GM23338 (cell line): ENCODE measurements at regions not wholly inside any gene's neighbourhood (a gene's known extent, or its start where the extent isn't known, plus 50 kb on each side); places are given as distances from the start of the nearest gene placed in this dataset.

Source experiments
- ATAC-seq: fragments of 200-7000 bp; cut with Tn5 transposase; 3 replicates; pipeline ENCODE4 v1.9.1; 2020
- DNase-seq: peaks from one replicate; pipeline ENCODE4 v3.0.0-alpha.2; 2015; ENCODE audit warnings: low spot score
- H2AFZ ChIP-seq: fragments of 200-600 bp; sonication (generic); 2 replicates; pipeline ENCODE4 v1.8.0; 2016; ENCODE audit warnings: antibody characterized with exemption, mild to moderate bottlenecking, moderate library complexity
- H3F3A ChIP-seq: fragments of 200-600 bp; sonication (generic); replicated peaks from 2 replicates; pipeline ENCODE4 v1.8.0; 2017; ENCODE audit warnings: antibody characterized with exemption, mixed run types, low read depth
- H3K27ac ChIP-seq: fragments of 200-600 bp; sonication (generic); 2 replicates; pipeline ENCODE4 v1.6.1; 2016; ENCODE audit warnings: low read depth
- H3K27me3 ChIP-seq: fragments of 200-600 bp; sonication (generic); 2 replicates; pipeline ENCODE4 v1.8.0; 2016; ENCODE audit warnings: mild to moderate bottlenecking, mixed run types, moderate library complexity; ENCODE audit not compliant: insufficient read depth
- H3K36me3 ChIP-seq: fragments of 200-600 bp; sonication (generic); 2 replicates; pipeline ENCODE4 v1.8.0; 2016; ENCODE audit warnings: mild to moderate bottlenecking; ENCODE audit not compliant: insufficient read depth
- H3K4me1 ChIP-seq: fragments of 200-600 bp; sonication (generic); 2 replicates; pipeline ENCODE4 v1.8.0; 2016; ENCODE audit warnings: mild to moderate bottlenecking, moderate library complexity; ENCODE audit not compliant: insufficient read depth
- H3K4me2 ChIP-seq: fragments of 200-600 bp; sonication (generic); 2 replicates; pipeline ENCODE4 v1.7.1; 2017; ENCODE audit warnings: mixed run types
- H3K4me3 ChIP-seq: fragments of 200-600 bp; sonication (generic); 2 replicates; pipeline ENCODE4 v1.6.1; 2016; ENCODE audit warnings: mixed run types
- H3K79me2 ChIP-seq: fragments of 200-600 bp; sonication (generic); replicated peaks from 2 replicates; pipeline ENCODE4 v1.8.0; 2017; ENCODE audit warnings: mild to moderate bottlenecking; ENCODE audit not compliant: insufficient read depth
- H3K9me2 ChIP-seq: fragments of 200-600 bp; sonication (generic); 2 replicates; pipeline ENCODE4 v1.8.0; 2017; ENCODE audit not compliant: insufficient read depth
- H4K20me1 ChIP-seq: fragments of 200-600 bp; sonication (generic); replicated peaks from 2 replicates; pipeline ENCODE4 v1.8.0; 2017; ENCODE audit warnings: mild to moderate bottlenecking; ENCODE audit not compliant: insufficient read depth
- H3K27ac Mint-ChIP-seq: 2 replicates; pipeline ENCODE4 v1.8.0; 2020; ENCODE audit warnings: inconsistent platforms, mild to moderate bottlenecking, moderate library complexity, mixed read lengths
- H3K27me3 Mint-ChIP-seq: 3 replicates; pipeline ENCODE4 v1.8.0; 2022; ENCODE audit warnings: low read depth, mild to moderate bottlenecking, moderate library complexity, mixed read lengths, inconsistent platforms; ENCODE audit not compliant: insufficient read depth, poor library complexity
- H3K36me3 Mint-ChIP-seq: 3 replicates; pipeline ENCODE4 v1.8.0; 2021; ENCODE audit warnings: low read depth, mild to moderate bottlenecking, inconsistent platforms, moderate library complexity, mixed read lengths
- H3K4me1 Mint-ChIP-seq: 3 replicates; pipeline ENCODE4 v1.8.0; 2020; ENCODE audit warnings: mild to moderate bottlenecking, inconsistent platforms, mixed read lengths
- H3K4me3 Mint-ChIP-seq: 3 replicates; pipeline ENCODE4 v1.8.0; 2021; ENCODE audit warnings: moderate library complexity, mild to moderate bottlenecking, inconsistent platforms, mixed read lengths
- H3K9me3 Mint-ChIP-seq: 3 replicates; pipeline ENCODE4 v1.8.0; 2020; ENCODE audit warnings: moderate library complexity, mild to moderate bottlenecking, inconsistent platforms, mixed read lengths
- EZH2 ChIP-seq: fragments of 200-600 bp; sonication (generic); IDR thresholded peaks from one replicate; pipeline ENCODE4 v1.8.0; 2017; ENCODE audit warnings: antibody characterized with exemption, mild to moderate bottlenecking, low read depth; ENCODE audit not compliant: unreplicated experiment
- EZH2phosphoT487 ChIP-seq: fragments of 200-600 bp; sonication (generic); IDR thresholded peaks from one replicate; pipeline ENCODE4 v1.8.1; 2018; ENCODE audit warnings: antibody characterized with exemption; ENCODE audit not compliant: unreplicated experiment
- JUNB ChIP-seq: IDR thresholded peaks from one replicate; pipeline ENCODE4 v1.6.1; 2016; ENCODE audit warnings: antibody characterized with exemption; ENCODE audit not compliant: unreplicated experiment
- POLR2AphosphoS5 ChIP-seq: IDR thresholded peaks from 2 replicates; pipeline ENCODE4 v1.6.1; 2016; ENCODE audit warnings: antibody characterized with exemption, low read depth
- TF ChIP-seq, protein P1 (sequence below), 2 experiments: fragments of 200-600 bp in 1 of 2; sonication (generic) in 1 of 2; conservative IDR thresholded peaks; 2 replicates each; pipeline versions ENCODE4 v1.5.1 to v1.6.1; 2016 to 2017; ENCODE audit warnings: antibody characterized with exemption in 2 of 2, low read depth in 2 of 2, mild to moderate bottlenecking in 2 of 2, moderate library complexity in 1 of 2
- TF ChIP-seq, protein P2 (sequence below): fragments of 250-450 bp; sonication (Bioruptor Pico); IDR thresholded peaks from 2 replicates; pipeline ENCODE4 v1.5.0; 2020; ENCODE audit warnings: mild to moderate bottlenecking, moderate library complexity
- TF ChIP-seq, protein P3 (sequence below): IDR thresholded peaks from 2 replicates; pipeline ENCODE4 v1.6.1; 2016; ENCODE audit warnings: antibody characterized with exemption

DNA sequence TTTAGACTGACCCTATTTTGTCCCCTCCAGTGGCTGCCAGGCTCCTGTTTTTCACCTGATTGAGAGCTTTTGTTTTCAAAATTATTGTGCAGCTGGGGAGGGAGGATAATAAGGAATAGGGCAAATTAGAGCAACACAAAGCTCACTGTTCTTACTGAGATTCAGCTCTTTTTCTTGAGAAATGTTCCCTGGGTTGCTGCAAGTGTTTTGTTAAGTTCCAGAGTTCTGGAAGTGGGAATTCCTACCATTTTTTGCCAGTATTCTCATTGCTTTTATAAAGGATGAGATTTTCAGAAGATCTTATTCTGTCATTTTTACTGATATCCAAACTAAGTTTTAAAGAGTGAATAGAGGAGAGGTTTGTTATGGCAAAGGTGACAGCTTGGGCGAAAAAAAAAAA is 417.7 kb downstream of the SIPA1L2 start:
- DNase-seq (no peak), ATAC-seq (no peak)
- Mint-ChIP-seq H3K4me3 (no peak overlapping the region), H3K27ac (no peak overlapping the region), H3K36me3 (peaks cover 9% of the 10 kb centered on the region; the same call in 2 of the 3 replicates), H3K9me3 (no peaks in the 10 kb centered on the region), H3K4me1 (peaks cover 15% of the 10 kb centered on the region; the same call in 2 of the 3 replicates), H3K27me3 (peaks cover 7% of the 10 kb centered on the region)
- H3K4me2 ChIP-seq = no peak overlapping the region
- H4K20me1 ChIP-seq = no peaks in the 10 kb centered on the region
- peaks cover 3% of the 10 kb centered on the region for H3K9me2 ChIP-seq
- peaks cover 4% of the 10 kb centered on the region for H3K4me1 ChIP-seq
- H3K27me3 ChIP-seq = peaks cover 4% of the 10 kb centered on the region; the same call in 1 of the 2 replicates
- no peak overlapping the region for H3K4me3 ChIP-seq
- H3K36me3 ChIP-seq = no peaks in the 10 kb centered on the region
- H3K79me2 ChIP-seq = no peaks in the 10 kb centered on the region
- no peaks in the 10 kb centered on the region for H3F3A ChIP-seq
- no peak overlapping the region for H2AFZ ChIP-seq
- TF ChIP-seq POLR2AphosphoS5 (no peak), JUNB (no peak), EZH2 (no peak), EZH2phosphoT487 (no peak)
- TF ChIP-seq, protein P1, sequence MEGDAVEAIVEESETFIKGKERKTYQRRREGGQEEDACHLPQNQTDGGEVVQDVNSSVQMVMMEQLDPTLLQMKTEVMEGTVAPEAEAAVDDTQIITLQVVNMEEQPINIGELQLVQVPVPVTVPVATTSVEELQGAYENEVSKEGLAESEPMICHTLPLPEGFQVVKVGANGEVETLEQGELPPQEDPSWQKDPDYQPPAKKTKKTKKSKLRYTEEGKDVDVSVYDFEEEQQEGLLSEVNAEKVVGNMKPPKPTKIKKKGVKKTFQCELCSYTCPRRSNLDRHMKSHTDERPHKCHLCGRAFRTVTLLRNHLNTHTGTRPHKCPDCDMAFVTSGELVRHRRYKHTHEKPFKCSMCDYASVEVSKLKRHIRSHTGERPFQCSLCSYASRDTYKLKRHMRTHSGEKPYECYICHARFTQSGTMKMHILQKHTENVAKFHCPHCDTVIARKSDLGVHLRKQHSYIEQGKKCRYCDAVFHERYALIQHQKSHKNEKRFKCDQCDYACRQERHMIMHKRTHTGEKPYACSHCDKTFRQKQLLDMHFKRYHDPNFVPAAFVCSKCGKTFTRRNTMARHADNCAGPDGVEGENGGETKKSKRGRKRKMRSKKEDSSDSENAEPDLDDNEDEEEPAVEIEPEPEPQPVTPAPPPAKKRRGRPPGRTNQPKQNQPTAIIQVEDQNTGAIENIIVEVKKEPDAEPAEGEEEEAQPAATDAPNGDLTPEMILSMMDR (conservative IDR thresholded peaks at IDR 0.05; ENCODE audit: low read depth in 2 of 2) = no peak
- H3K27ac ChIP-seq = no peak overlapping the region

DNA sequence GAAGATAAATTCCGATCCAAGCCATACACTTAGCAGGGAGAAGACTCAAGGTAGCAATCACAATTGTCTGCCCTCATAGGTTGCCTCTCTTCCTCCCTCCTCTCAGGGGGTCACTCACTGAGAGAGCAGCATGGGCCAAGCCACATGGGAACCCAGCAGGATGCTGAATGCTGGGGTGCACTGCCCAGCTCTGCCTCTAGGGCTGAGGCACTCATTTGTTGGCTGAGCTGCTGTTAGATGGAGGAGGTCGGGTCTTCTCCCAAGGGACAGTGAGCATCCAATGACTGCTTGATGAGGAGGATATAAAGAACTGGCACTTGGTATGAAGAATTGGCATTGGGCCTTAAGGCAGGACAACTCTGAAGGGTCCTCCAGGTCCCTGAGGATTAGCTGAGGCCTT is 418.8 kb downstream of the SIPA1L2 start:
- Histone ChIP-seq H3K79me2 (no peaks in the 10 kb centered on the region), H3K4me3 (no peak overlapping the region), H3K4me2 (no peak overlapping the region), H3K4me1 (peaks cover 12% of the 10 kb centered on the region), H3F3A (no peaks in the 10 kb centered on the region), H3K27me3 (no peaks in the 10 kb centered on the region), H3K27ac (no peak overlapping the region), H3K9me2 (no peaks in the 10 kb centered on the region; the same call in none of the 2 replicates), H4K20me1 (no peaks in the 10 kb centered on the region), H2AFZ (no peak overlapping the region), H3K36me3 (no peaks in the 10 kb centered on the region)
- TF ChIP-seq, protein P2, sequence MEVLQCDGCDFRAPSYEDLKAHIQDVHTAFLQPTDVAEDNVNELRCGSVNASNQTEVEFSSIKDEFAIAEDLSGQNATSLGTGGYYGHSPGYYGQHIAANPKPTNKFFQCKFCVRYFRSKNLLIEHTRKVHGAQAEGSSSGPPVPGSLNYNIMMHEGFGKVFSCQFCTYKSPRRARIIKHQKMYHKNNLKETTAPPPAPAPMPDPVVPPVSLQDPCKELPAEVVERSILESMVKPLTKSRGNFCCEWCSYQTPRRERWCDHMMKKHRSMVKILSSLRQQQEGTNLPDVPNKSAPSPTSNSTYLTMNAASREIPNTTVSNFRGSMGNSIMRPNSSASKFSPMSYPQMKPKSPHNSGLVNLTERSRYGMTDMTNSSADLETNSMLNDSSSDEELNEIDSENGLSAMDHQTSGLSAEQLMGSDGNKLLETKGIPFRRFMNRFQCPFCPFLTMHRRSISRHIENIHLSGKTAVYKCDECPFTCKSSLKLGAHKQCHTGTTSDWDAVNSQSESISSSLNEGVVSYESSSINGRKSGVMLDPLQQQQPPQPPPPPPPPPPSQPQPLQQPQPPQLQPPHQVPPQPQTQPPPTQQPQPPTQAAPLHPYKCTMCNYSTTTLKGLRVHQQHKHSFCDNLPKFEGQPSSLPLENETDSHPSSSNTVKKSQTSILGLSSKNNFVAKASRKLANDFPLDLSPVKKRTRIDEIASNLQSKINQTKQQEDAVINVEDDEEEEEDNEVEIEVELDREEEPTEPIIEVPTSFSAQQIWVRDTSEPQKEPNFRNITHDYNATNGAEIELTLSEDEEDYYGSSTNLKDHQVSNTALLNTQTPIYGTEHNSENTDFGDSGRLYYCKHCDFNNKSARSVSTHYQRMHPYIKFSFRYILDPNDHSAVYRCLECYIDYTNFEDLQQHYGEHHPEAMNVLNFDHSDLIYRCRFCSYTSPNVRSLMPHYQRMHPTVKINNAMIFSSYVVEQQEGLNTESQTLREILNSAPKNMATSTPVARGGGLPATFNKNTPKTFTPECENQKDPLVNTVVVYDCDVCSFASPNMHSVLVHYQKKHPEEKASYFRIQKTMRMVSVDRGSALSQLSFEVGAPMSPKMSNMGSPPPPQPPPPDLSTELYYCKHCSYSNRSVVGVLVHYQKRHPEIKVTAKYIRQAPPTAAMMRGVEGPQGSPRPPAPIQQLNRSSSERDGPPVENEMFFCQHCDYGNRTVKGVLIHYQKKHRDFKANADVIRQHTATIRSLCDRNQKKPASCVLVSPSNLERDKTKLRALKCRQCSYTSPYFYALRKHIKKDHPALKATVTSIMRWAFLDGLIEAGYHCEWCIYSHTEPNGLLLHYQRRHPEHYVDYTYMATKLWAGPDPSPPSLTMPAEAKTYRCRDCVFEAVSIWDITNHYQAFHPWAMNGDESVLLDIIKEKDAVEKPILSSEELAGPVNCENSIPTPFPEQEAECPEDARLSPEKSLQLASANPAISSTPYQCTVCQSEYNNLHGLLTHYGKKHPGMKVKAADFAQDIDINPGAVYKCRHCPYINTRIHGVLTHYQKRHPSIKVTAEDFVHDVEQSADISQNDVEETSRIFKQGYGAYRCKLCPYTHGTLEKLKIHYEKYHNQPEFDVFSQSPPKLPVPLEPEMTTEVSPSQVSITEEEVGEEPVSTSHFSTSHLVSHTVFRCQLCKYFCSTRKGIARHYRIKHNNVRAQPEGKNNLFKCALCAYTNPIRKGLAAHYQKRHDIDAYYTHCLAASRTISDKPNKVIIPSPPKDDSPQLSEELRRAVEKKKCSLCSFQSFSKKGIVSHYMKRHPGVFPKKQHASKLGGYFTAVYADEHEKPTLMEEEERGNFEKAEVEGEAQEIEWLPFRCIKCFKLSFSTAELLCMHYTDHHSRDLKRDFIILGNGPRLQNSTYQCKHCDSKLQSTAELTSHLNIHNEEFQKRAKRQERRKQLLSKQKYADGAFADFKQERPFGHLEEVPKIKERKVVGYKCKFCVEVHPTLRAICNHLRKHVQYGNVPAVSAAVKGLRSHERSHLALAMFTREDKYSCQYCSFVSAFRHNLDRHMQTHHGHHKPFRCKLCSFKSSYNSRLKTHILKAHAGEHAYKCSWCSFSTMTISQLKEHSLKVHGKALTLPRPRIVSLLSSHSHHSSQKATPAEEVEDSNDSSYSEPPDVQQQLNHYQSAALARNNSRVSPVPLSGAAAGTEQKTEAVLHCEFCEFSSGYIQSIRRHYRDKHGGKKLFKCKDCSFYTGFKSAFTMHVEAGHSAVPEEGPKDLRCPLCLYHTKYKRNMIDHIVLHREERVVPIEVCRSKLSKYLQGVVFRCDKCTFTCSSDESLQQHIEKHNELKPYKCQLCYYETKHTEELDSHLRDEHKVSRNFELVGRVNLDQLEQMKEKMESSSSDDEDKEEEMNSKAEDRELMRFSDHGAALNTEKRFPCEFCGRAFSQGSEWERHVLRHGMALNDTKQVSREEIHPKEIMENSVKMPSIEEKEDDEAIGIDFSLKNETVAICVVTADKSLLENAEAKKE = 0 out of 2 replicates have a peak, but pooled peaks have one; percentile 27
- TF ChIP-seq, protein P3, sequence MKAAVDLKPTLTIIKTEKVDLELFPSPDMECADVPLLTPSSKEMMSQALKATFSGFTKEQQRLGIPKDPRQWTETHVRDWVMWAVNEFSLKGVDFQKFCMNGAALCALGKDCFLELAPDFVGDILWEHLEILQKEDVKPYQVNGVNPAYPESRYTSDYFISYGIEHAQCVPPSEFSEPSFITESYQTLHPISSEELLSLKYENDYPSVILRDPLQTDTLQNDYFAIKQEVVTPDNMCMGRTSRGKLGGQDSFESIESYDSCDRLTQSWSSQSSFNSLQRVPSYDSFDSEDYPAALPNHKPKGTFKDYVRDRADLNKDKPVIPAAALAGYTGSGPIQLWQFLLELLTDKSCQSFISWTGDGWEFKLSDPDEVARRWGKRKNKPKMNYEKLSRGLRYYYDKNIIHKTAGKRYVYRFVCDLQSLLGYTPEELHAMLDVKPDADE = no peak
- TF ChIP-seq EZH2phosphoT487 = no peak
- TF ChIP-seq, protein P1 (conservative IDR thresholded peaks at IDR 0.05; ENCODE audit: low read depth in 2 of 2) = peak; percentile 68 to 69
- Mint-ChIP-seq H3K9me3 (no peaks in the 10 kb centered on the region), H3K4me3 (no peak overlapping the region), H3K4me1 (peaks cover 24% of the 10 kb centered on the region; the same call in 2 of the 3 replicates), H3K27me3 (peaks cover 7% of the 10 kb centered on the region), H3K27ac (no peak overlapping the region), H3K36me3 (peaks cover 9% of the 10 kb centered on the region; the same call in 2 of the 3 replicates)
- peak; percentile 100 for ATAC-seq
- DNase-seq = peak; percentile 78
